HCT116 (cell line): ENCODE measurements at regions not wholly inside any gene's neighbourhood (a gene's known extent, or its start where the extent isn't known, plus 50 kb on each side); places are given as distances from the start of the nearest gene placed in this dataset.

Experiments
- ATAC-seq: fragments of 200-7000 bp; cut with Tn5 transposase; 2 replicates; pipeline ENCODE4 v1.9.1; 2020; ENCODE audit warnings: mild to moderate bottlenecking, moderate library complexity
- BruUV-seq: library from RNA; stranded (reverse); fragments of 400-500 nt; replicated peaks from 2 replicates; lab custom pipeline; 2021; lab: Mats Ljungman, UMichigan
- CTCF ChIA-PET: fragments of 300-600 bp; sonication (Branson Sonifier 250); formaldehyde crosslinking; loops from one replicate; lab custom pipeline; 2021; ENCODE audit warnings: antibody characterized with exemption; lab: Charles Lee
- POLR2A ChIA-PET: fragments of 300-600, 350-600 bp; sonication (Branson Sonifier 250); formaldehyde crosslinking; loops from one replicate; lab custom pipeline; 2021; ENCODE audit warnings: antibody characterized with exemption; lab: Charles Lee
- RAD21 ChIA-PET, 2 experiments: fragments of 300-600 bp; sonication (Branson Sonifier 250); formaldehyde crosslinking; loops; one replicate each; lab custom pipeline; 2023; ENCODE audit warnings: low total read pairs in 2 of 2; ENCODE audit not compliant: uncharacterized antibody in 2 of 2, unreplicated experiment in 2 of 2, low non-redundant PET in 1 of 2; lab: Charles Lee
- DNase-seq: peaks from one replicate; pipeline ENCODE4 v3.0.0-alpha.2; 2010; ENCODE audit warnings: low read depth, low spot score
- H2AFZ ChIP-seq: fragments of 200-600 bp; shearing (Covaris generic), sonication (generic); 2 replicates; pipeline ENCODE4 v1.6.1; 2017; ENCODE audit warnings: low read depth, mixed run types, mixed read lengths, antibody characterized with exemption, low read length; ENCODE audit not compliant: poor library complexity, severe bottlenecking
- H3K27ac ChIP-seq: 2 replicates; pipeline ENCODE4 v1.5.1; 2012; ENCODE audit warnings: low read depth, low read length
- H3K27me3 ChIP-seq: fragments of 200-600 bp; sonication (generic); 2 replicates; pipeline ENCODE4 v1.6.1; 2016; ENCODE audit warnings: mixed run types, low read length, mixed read lengths; ENCODE audit not compliant: insufficient read depth
- H3K36me3 ChIP-seq, 2 experiments: fragments of 200-500 bp in 1 of 2; fragments of 200-600 bp in 1 of 2; sonication (Bioruptor generic) in 1 of 2; sonication (generic) in 1 of 2; 2 replicates each; pipeline versions ENCODE4 v1.5.1 to v1.6.1; 2014 to 2016; ENCODE audit warnings: low read length in 2 of 2, inconsistent platforms in 1 of 2, mixed read lengths in 1 of 2, mixed run types in 1 of 2; ENCODE audit not compliant: insufficient read depth in 2 of 2, control insufficient read depth in 1 of 2
- H3K4me1 ChIP-seq, 2 experiments: fragments of 200-600 bp in 1 of 2; sonication (generic) in 1 of 2; 2 replicates each; pipeline versions ENCODE4 v1.5.1 to v1.6.1; 2012 to 2017; ENCODE audit warnings: low read length in 2 of 2, inconsistent platforms in 1 of 2, mild to moderate bottlenecking in 1 of 2, mixed read lengths in 1 of 2, mixed run types in 1 of 2, moderate library complexity in 1 of 2; ENCODE audit not compliant: insufficient read depth in 2 of 2, control insufficient read depth in 1 of 2
- H3K4me2 ChIP-seq: fragments of 200-600 bp; sonication (generic); 2 replicates; pipeline ENCODE4 v1.6.1; 2017; ENCODE audit warnings: mixed run types, low read length, mixed read lengths
- H3K4me3 ChIP-seq, 2 experiments: fragments of 200-600 bp in 1 of 2; sonication (generic) in 1 of 2; replicated peaks in 1 of 2; 2 replicates each; pipeline ENCODE4 v1.5.1; 2011 to 2016; ENCODE audit warnings: low read length in 2 of 2, control low read depth in 1 of 2, low read depth in 1 of 2, mild to moderate bottlenecking in 1 of 2, mixed read lengths in 1 of 2, mixed run types in 1 of 2
- H3K79me2 ChIP-seq: fragments of 200-600 bp; sonication (generic); 2 replicates; pipeline ENCODE4 v1.6.1; 2017; ENCODE audit warnings: mild to moderate bottlenecking, mixed run types, low read length, moderate library complexity, mixed read lengths; ENCODE audit not compliant: insufficient read depth
- H3K9ac ChIP-seq: fragments of 200-600 bp; sonication (generic); 2 replicates; pipeline ENCODE4 v1.6.1; 2016; ENCODE audit warnings: low read length, mixed read lengths
- H3K9me2 ChIP-seq: fragments of 200-600 bp; sonication (generic), shearing (Covaris generic); 2 replicates; pipeline ENCODE4 v1.6.1; 2017; ENCODE audit warnings: mixed run types, mild to moderate bottlenecking, moderate library complexity; ENCODE audit not compliant: insufficient read depth
- H3K9me3 ChIP-seq, 2 experiments: fragments of 200-500 bp in 1 of 2; fragments of 200-600 bp in 1 of 2; sonication (Bioruptor generic) in 1 of 2; sonication (generic) in 1 of 2; 2 replicates each; pipeline ENCODE4 v1.6.1; 2014 to 2017; ENCODE audit warnings: low read length in 2 of 2, mixed read lengths in 2 of 2, inconsistent platforms in 1 of 2, low read depth in 1 of 2, mild to moderate bottlenecking in 1 of 2, mixed run types in 1 of 2, moderate library complexity in 1 of 2; ENCODE audit not compliant: control insufficient read depth in 1 of 2, insufficient read depth in 1 of 2
- H4K20me1 ChIP-seq: fragments of 200-600 bp; sonication (generic), shearing (Covaris generic); 2 replicates; pipeline ENCODE4 v1.6.1; 2017; ENCODE audit warnings: mixed run types, mild to moderate bottlenecking, moderate library complexity; ENCODE audit not compliant: insufficient read depth
- ATF3 ChIP-seq: IDR thresholded peaks from 2 replicates; pipeline ENCODE4 v1.6.1; 2012
- CBX3 ChIP-seq: IDR thresholded peaks from 2 replicates; pipeline ENCODE4 v1.6.1; 2012; ENCODE audit warnings: low read depth
- CTCF ChIP-seq, 3 experiments: fragments of 200-600 bp in 1 of 3; sonication (generic) in 1 of 3; IDR thresholded peaks in 2 of 3; conservative IDR thresholded peaks in 1 of 3; 2 replicates each; pipeline ENCODE4 v1.5.1; 2012 to 2017; ENCODE audit warnings: low read depth in 2 of 3, low read length in 2 of 3, antibody characterized with exemption in 1 of 3, borderline replicate concordance in 1 of 3, control low read depth in 1 of 3, mild to moderate bottlenecking in 1 of 3, mixed read lengths in 1 of 3, mixed run types in 1 of 3, moderate library complexity in 1 of 3; ENCODE audit not compliant: insufficient read depth in 1 of 3
- EGR1 ChIP-seq: IDR thresholded peaks from 2 replicates; pipeline ENCODE4 v1.6.1; 2012; ENCODE audit warnings: low read depth
- EZH2phosphoT487 ChIP-seq: fragments of 200-600 bp; IDR thresholded peaks from 2 replicates; pipeline ENCODE4 v1.6.1; 2018; ENCODE audit warnings: antibody characterized with exemption, borderline replicate concordance
- MAX ChIP-seq: IDR thresholded peaks from 2 replicates; pipeline ENCODE4 v1.6.1; 2012
- POLR2A ChIP-seq: IDR thresholded peaks from 2 replicates; pipeline ENCODE4 v1.7.0; 2011; ENCODE audit warnings: borderline replicate concordance; ENCODE audit not compliant: insufficient read depth, insufficient read length; ENCODE audit errors: extremely low read depth
- RAD21 ChIP-seq: IDR thresholded peaks from 2 replicates; pipeline ENCODE4 v1.6.1; 2012; ENCODE audit warnings: low read depth, mild to moderate bottlenecking
- REST ChIP-seq: IDR thresholded peaks from 2 replicates; pipeline ENCODE4 v1.6.1; 2012; ENCODE audit warnings: low read depth
- SP1 ChIP-seq: IDR thresholded peaks from 2 replicates; pipeline ENCODE4 v1.6.1; 2012; ENCODE audit warnings: low read depth
- SRF ChIP-seq: IDR thresholded peaks from 2 replicates; pipeline ENCODE4 v1.6.1; 2012; ENCODE audit warnings: low read depth
- TCF7L2 ChIP-seq: IDR thresholded peaks from 2 replicates; pipeline ENCODE4 v1.7.0; 2011; ENCODE audit warnings: borderline replicate concordance, inconsistent platforms; ENCODE audit not compliant: insufficient read depth, insufficient read length; ENCODE audit errors: extremely low read depth
- YY1 ChIP-seq: IDR thresholded peaks from 2 replicates; pipeline ENCODE4 v1.6.1; 2011; ENCODE audit warnings: low read length, low read depth, moderate library complexity, mild to moderate bottlenecking; ENCODE audit not compliant: insufficient replicate concordance; ENCODE audit errors: extremely low read depth
- ZFX ChIP-seq: fragments of 450-650 bp; IDR thresholded peaks from 2 replicates; pipeline ENCODE4 v1.6.1; 2017
- ZNF274 ChIP-seq: fragments of 200-500 bp; sonication (Bioruptor generic); IDR thresholded peaks from 2 replicates; pipeline ENCODE4 v1.6.1; 2014; ENCODE audit warnings: mild to moderate bottlenecking, low read depth, low read length, inconsistent platforms
- intact Hi-C: fragments of 100-400 bp; cut with micrococcal nuclease; formaldehyde crosslinking; loops from 2 replicates; pipeline ENCODE4 v1.10.0; 2022

- Histone ChIP-seq H3K27ac (no peak overlapping the region), H4K20me1 (no peaks in the 10 kb centered on the region), H3K36me3 (no peaks in the 10 kb centered on the region), H3K9ac (no peak overlapping the region), H3K4me1 (no peaks in the 10 kb centered on the region), H3K79me2 (no peaks in the 10 kb centered on the region), H3K9me3 (peaks cover 0 to 37% of the 10 kb centered on the region in 2 experiments; a peak in 2 of 4 replicates), H3K9me2 (no peaks in the 10 kb centered on the region), H3K4me2 (no peak overlapping the region), H2AFZ (no peak overlapping the region), H3K27me3 (no peaks in the 10 kb centered on the region), H3K4me3 (no peak overlapping the region)
- no TSS peak for BruUV-seq
- intact Hi-C loops, result no loop called here
- TF ChIP-seq SP1 (no peak), MAX (no peak), EGR1 (no peak), SRF (no peak), EZH2phosphoT487 (no peak), YY1 (no peak), ATF3 (no peak), CBX3 (no peak), POLR2A (no peak), ZNF274 (no peak)
- no peak for DNase-seq
- no peak for ATAC-seq
- ChIA-PET RAD21 (no interaction called here), POLR2A (no interaction called here), CTCF (no interaction called here)
Observed at GRCh38 chr18:78071776-78072175, 822.1 kb downstream of the GALR1 start.

GRCh38 chr18:78072375-78072774 lies 822.7 kb downstream of the GALR1 start:
- no peak overlapping the region for H3K27ac ChIP-seq
- H3K4me2 ChIP-seq, result no peak overlapping the region
- ChIA-PET POLR2A (no interaction called here), CTCF (no interaction called here), RAD21 (no interaction called here)
- no peaks in the 10 kb centered on the region for H3K79me2 ChIP-seq
- no peaks in the 10 kb centered on the region for H3K4me1 ChIP-seq
- ATAC-seq (no peak), DNase-seq (no peak)
- H3K4me3 ChIP-seq, result no peak overlapping the region
- no peak overlapping the region for H3K9ac ChIP-seq
- H3K9me3 ChIP-seq, result peaks cover 0 to 35% of the 10 kb centered on the region in 2 experiments; a peak in 2 of 4 replicates
- no peak overlapping the region for H2AFZ ChIP-seq
- H4K20me1 ChIP-seq, result no peaks in the 10 kb centered on the region
- H3K27me3 ChIP-seq, result no peaks in the 10 kb centered on the region
- no TSS peak for BruUV-seq
- no peaks in the 10 kb centered on the region for H3K36me3 ChIP-seq
- intact Hi-C loops, result no loop called here
- no peaks in the 10 kb centered on the region for H3K9me2 ChIP-seq
- TF ChIP-seq SRF (no peak), POLR2A (no peak), EGR1 (no peak), YY1 (no peak), TCF7L2 (no peak), RAD21 (no peak), ZFX (no peak), REST (no peak), CTCF (IDR thresholded peaks at IDR 0.05 in 2 of 3, conservative IDR thresholded peaks at IDR 0.05 in 1 of 3; ENCODE audit: borderline replicate concordance in 1 of 3, insufficient read depth in 1 of 3, low read depth in 2 of 3, low read length in 2 of 3) (no peak)
